ENCODE measurements at regions not wholly inside any gene's neighbourhood (a gene's known extent, or its start where the extent isn't known, plus 50 kb on each side); places are given as distances from the start of the nearest gene placed in this dataset.
"Not testable (repeated sequence)": the region's sequence is repeated elsewhere in the genome, so short reads cannot be mapped to it uniquely, and the experiment has no call there.

DNA sequence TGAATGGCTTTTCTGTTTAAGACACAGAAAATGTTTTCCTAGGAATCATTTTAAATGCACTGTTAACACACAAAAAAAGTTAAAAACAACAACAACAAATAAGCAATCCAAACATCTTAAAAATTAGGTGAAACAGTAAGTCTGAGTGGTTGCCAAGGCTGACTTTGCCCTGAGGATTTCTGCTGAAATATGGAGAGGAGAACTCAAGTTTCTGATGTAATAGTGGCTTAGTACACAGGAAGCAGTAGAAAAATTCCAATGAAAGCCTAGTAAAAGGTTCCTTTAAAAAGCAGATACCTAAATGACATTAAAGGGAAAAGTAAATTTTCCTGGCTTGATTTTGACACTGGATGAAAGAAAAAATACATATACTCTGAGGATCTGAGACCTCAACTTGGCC is 184.2 kb downstream of the EPM2A start:
- ATAC-seq (replicated peaks) = no peak
- Mint-ChIP-seq H3K4me3 (no peak overlapping the region), H3K27me3 (no peaks in the 10 kb centered on the region), H3K9me3 (no peaks in the 10 kb centered on the region), H3K27ac (no peak overlapping the region), H3K36me3 (no peaks in the 10 kb centered on the region), H3K4me1 (no peaks in the 10 kb centered on the region)
- DNase-seq = no peak

DNA sequence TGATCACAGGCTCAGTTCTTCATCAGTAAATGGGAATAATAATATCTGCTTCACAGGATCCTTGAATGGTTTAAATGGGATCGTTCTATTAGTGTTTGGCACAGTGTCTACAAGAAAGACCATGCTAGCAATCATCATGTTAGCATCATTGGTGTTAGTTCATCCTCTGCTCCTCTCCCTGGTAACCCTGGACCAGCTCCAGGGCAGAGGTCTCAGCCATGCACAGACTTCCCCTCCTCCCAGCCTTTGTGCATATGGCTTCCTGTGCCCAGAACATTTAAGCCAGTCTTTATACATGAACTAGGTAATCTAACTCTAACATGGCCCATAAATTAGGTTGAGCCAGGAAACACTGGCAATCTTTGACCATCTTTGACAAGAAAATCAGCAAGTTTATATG is 180.2 kb downstream of the EPM2A start:
- Mint-ChIP-seq H3K4me3 (no peak overlapping the region), H3K27ac (no peak overlapping the region), H3K36me3 (no peaks in the 10 kb centered on the region), H3K27me3 (peaks cover 0 to 3% of the 10 kb centered on the region in 2 donors), H3K4me1 (no peaks in the 10 kb centered on the region), H3K9me3 (no peaks in the 10 kb centered on the region)
- ATAC-seq (replicated peaks) (no peak), DNase-seq (no peak)

- peaks cover 0 to 3% of the 10 kb centered on the region in 2 donors for H3K27me3 Mint-ChIP-seq
- H3K27ac Mint-ChIP-seq = no peak overlapping the region
- no peaks in the 10 kb centered on the region for H3K4me1 Mint-ChIP-seq
- H3K36me3 Mint-ChIP-seq = no peaks in the 10 kb centered on the region
- peaks cover 0 to under 1% of the 10 kb centered on the region in 2 donors for H3K9me3 Mint-ChIP-seq
- ATAC-seq (replicated peaks) (no peak), DNase-seq (no peak)
- H3K4me3 Mint-ChIP-seq = no peak overlapping the region
Measured at GRCh38 chr6:145557474-145557873, 177.8 kb downstream of the EPM2A start.

- Mint-ChIP-seq H3K4me3 (no peak overlapping the region), H3K4me1 (no peaks in the 10 kb centered on the region), H3K27ac (no peak overlapping the region), H3K36me3 (no peaks in the 10 kb centered on the region), H3K9me3 (peaks cover 0 to 8% of the 10 kb centered on the region in 2 donors), H3K27me3 (peaks cover 0 to 10% of the 10 kb centered on the region in 2 donors)
- ATAC-seq (replicated peaks) = no peak
- DNase-seq = no peak
Measured at GRCh38 chr6:145559836-145560235, 175.5 kb downstream of the EPM2A start.

DNA sequence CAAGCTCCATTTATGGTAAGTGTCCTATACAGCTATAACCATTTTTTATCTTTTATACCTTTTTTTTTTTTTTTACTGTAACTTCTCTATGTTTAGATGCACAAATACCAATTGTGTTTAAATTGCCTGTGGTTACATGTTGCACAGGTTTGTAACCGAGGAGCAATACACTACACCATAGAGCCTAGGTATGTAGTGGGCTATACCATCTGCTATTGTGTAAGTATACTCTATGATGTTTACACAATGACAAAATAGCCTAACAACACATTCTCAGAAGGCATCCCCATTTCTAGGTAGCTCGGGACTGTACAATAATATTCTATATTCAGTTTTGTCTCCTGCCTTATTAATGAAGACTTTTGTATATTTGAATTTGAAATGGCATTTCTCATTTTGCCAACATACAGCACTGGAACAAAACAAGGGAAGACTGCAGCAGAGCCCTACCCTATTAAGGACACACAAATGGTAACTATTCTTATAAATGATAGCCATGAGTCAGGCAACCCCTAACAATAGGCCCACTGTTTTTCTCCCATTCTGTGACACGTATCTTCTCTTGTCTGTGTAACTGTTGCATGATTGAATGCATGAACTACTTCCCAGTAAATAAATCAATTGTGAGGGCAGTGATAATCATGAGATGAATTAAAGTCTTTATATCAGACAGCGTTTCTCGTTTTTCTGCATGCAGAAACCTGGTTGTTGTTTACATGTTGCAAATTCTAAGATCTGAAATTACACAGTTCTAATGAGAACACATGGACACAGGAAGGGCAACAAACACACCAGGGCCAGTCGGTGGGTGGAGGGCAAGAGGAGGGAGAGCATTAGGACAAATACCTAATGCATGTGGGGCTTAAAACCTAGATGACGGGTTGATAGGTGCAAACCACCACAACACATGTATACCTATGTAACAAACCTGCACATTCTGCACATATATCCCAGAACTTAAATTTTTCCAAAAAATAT is 173.9 kb downstream of the EPM2A start:
- ATAC-seq (replicated peaks) (no peak), DNase-seq (no peak)
- Mint-ChIP-seq H3K27me3 (peaks cover 0 to 10% of the 10 kb centered on the region in 2 donors), H3K9me3 (peaks cover 0 to 8% of the 10 kb centered on the region in 2 donors), H3K36me3 (no peaks in the 10 kb centered on the region), H3K4me1 (no peaks in the 10 kb centered on the region), H3K4me3 (no peak overlapping the region), H3K27ac (no peak overlapping the region)

DNA sequence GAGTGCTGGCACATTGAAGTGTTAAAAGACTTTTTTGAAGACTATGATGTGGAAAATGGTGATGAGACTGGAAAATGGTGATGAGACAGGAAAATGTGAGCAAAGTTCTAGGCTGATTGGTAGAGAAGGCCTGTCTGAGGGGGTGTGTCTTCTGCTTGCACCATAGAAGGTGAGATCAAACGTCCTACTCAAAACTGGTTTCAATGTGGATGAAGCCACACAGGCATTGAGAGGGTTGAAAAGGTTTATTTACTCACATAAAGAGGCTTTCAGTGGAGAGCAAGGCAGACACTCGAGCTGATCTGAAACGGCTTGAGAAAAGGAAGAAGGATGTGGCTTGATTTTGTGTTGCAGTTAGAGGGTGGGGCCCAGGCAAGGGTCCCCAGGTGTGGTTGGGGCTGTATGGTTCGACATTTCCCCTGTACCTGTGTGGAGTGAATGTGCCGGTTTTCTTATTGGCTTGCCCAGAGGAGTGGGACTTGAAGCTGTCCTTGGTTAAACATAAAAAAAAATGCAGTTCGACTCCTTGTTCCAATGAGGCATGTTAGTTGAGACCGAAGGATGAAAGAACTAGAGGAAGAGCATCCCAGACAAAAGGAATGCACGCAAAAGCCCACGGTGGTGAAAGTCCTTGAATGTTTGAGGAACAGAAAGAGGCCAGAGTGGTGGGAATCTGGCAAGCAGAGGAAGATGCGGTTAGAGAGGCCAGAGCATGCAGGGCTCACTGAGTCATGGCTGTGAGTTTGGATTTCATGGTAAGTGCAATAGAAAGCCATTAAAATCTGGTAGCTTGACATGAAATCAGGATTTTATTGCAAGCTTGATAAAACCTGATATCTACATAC is 172.3 kb downstream of the EPM2A start:
- DNase-seq = no peak
- H3K36me3 Mint-ChIP-seq = no peaks in the 10 kb centered on the region
- no peak for ATAC-seq (replicated peaks)
- H3K27me3 Mint-ChIP-seq = peaks cover 0 to 7% of the 10 kb centered on the region in 2 donors
- no peak overlapping the region for H3K27ac Mint-ChIP-seq
- H3K4me1 Mint-ChIP-seq = no peaks in the 10 kb centered on the region
- H3K9me3 Mint-ChIP-seq = peaks cover 0 to 8% of the 10 kb centered on the region in 2 donors
- no peak overlapping the region for H3K4me3 Mint-ChIP-seq

- Mint-ChIP-seq H3K27ac (no peak overlapping the region), H3K36me3 (no peaks in the 10 kb centered on the region), H3K27me3 (peaks cover 0 to 7% of the 10 kb centered on the region in 2 donors), H3K9me3 (peaks cover 0 to 8% of the 10 kb centered on the region in 2 donors), H3K4me3 (no peak overlapping the region), H3K4me1 (no peaks in the 10 kb centered on the region)
- no peak for DNase-seq
- ATAC-seq (replicated peaks) = no peak
Measured at GRCh38 chr6:145564553-145564952, 170.8 kb downstream of the EPM2A start.

DNA sequence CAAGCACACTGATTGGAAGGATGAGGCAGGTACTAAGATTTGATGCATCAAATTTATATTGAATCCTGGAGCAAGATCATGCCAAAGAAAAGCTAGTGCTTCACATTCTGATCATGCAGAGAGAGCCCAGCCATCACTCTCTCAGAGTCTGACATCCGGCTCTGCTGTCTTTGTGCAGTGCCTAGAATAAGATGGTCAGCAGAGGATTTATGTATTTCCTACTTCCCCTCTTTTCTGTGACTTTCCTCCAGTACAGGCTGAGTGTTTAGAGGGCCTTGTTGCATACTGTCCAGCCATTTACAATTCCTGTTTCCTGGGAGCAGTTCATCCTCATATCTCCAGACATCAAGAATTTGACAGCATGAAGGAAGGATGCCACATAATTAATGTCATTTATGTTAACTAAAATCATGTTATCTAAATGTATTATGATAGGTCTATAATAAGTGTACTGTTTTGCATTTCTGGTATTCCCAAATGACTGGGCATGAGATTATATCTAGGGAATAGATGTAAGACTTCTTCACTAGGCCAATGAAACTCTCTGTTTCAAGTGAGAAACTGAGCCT is 167.6 kb downstream of the EPM2A start:
- ATAC-seq (replicated peaks) = no peak
- Mint-ChIP-seq H3K27ac (no peak overlapping the region), H3K4me3 (no peak overlapping the region), H3K27me3 (peaks cover 0 to 5% of the 10 kb centered on the region in 2 donors), H3K36me3 (no peaks in the 10 kb centered on the region), H3K9me3 (peaks cover 0 to 5% of the 10 kb centered on the region in 2 donors), H3K4me1 (no peaks in the 10 kb centered on the region)
- no peak for DNase-seq

- Mint-ChIP-seq H3K36me3 (no peaks in the 10 kb centered on the region), H3K27ac (no peak overlapping the region), H3K9me3 (peaks cover 0 to under 1% of the 10 kb centered on the region in 2 donors), H3K27me3 (no peaks in the 10 kb centered on the region), H3K4me3 (no peak overlapping the region), H3K4me1 (no peaks in the 10 kb centered on the region)
- ATAC-seq (replicated peaks) (no peak), DNase-seq (no peak)
Measured at GRCh38 chr6:145569140-145569539, 166.2 kb downstream of the EPM2A start.

DNA sequence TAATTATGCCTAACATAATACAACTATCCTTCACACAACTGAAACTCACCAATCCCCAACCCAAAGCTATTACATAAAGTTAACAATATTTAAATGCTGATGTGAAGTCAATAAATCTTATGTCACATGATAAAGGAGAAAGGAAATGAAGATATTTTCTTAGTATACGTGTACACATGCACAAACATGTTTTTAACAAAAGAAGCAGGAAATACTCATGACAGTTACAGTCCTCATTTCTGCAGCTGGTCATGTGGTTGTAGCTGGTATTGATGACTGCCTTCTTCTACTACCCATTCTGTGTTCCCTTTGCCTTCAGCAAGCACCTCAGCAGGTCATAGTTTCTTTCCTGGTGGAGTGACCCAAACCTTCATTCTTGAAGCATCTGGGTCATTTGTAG is 165.0 kb downstream of the EPM2A start:
- not testable (repeated sequence) for DNase-seq; H3K4me1 Mint-ChIP-seq; H3K4me3 Mint-ChIP-seq; H3K36me3 Mint-ChIP-seq; H3K27me3 Mint-ChIP-seq; ATAC-seq (replicated peaks); H3K27ac Mint-ChIP-seq
- peaks cover 10 to 13% of the 10 kb centered on the region in 2 donors for H3K9me3 Mint-ChIP-seq

DNA sequence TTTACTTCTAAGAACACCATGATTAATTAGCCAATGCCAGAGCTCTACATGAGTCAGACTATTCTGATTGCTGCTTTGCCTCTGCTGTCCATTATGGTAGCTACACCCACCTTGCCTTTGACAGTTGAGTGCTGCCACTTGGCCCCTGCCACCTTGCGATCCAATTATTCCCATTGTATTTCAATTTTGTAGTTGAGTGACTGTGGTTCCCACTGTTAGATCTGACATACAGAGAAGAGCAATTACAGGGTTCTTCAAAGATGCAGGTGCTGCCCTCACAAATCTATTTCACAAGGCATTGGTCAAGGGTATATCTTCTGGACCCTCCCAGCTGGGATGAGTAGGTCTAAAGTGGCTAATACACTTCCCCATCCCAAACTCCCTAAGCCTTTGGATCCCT is 161.1 kb downstream of the EPM2A start:
- not testable (repeated sequence) for H3K27me3 Mint-ChIP-seq; ATAC-seq (replicated peaks); H3K4me1 Mint-ChIP-seq; DNase-seq; H3K36me3 Mint-ChIP-seq; H3K27ac Mint-ChIP-seq; H3K4me3 Mint-ChIP-seq
- H3K9me3 Mint-ChIP-seq = peaks cover 28 to 36% of the 10 kb centered on the region in 2 donors
